H1 (cell line): ENCODE measurements at regions not wholly inside any gene's neighbourhood (a gene's known extent, or its start where the extent isn't known, plus 50 kb on each side); places are given as distances from the start of the nearest gene placed in this dataset.

Source experiments
- CTCF ChIA-PET: fragments of 300-600 bp; sonication (Branson Sonifier 250); formaldehyde crosslinking; loops from one replicate; lab custom pipeline; 2021; ENCODE audit not compliant: partially characterized antibody; lab: Charles Lee
- POLR2A ChIA-PET: fragments of 300-600 bp; sonication (Branson Sonifier 250); formaldehyde crosslinking; loops from one replicate; lab custom pipeline; 2021; ENCODE audit warnings: inconsistent platforms; ENCODE audit not compliant: partially characterized antibody; lab: Charles Lee
- DNase-seq, 2 experiments: peaks; one replicate each; pipeline versions ENCODE4 v3.0.0 to v3.0.0-alpha.2; 2010 to 2022; ENCODE audit warnings: low spot score in 2 of 2, low read depth in 1 of 2, mixed read lengths in 1 of 2
- FAIRE-seq: peaks from 2 replicates; lab custom pipeline; 2011; peaks lifted over from hg19 to GRCh38; lab: Jason Lieb, UNC
- H2AFZ ChIP-seq: 2 replicates; pipeline ENCODE4 v1.8.1; 2012; ENCODE audit warnings: low read length, inconsistent platforms
- H2AK5ac ChIP-seq: 2 replicates; pipeline ENCODE4 v1.6.1; 2013; ENCODE audit warnings: low read depth, low read length
- H2BK120ac ChIP-seq: replicated peaks from 2 replicates; pipeline ENCODE3; 2013; ENCODE audit warnings: low read depth, low read length, inconsistent platforms
- H2BK12ac ChIP-seq: 2 replicates; pipeline ENCODE4 v1.6.1; 2013; ENCODE audit warnings: low read depth, low read length
- H2BK15ac ChIP-seq: 2 replicates; pipeline ENCODE4 v1.6.1; 2013; ENCODE audit warnings: low read length
- H2BK20ac ChIP-seq: 2 replicates; pipeline ENCODE4 v1.6.1; 2013; ENCODE audit warnings: low read length
- H2BK5ac ChIP-seq: 2 replicates; pipeline ENCODE4 v1.6.1; 2013; ENCODE audit warnings: low read depth, low read length
- H3K14ac ChIP-seq: 2 replicates; pipeline ENCODE4 v1.6.1; 2013; ENCODE audit warnings: inconsistent platforms; ENCODE audit not compliant: insufficient read length
- H3K18ac ChIP-seq: 2 replicates; pipeline ENCODE4 v1.6.1; 2013; ENCODE audit warnings: low read length; ENCODE audit errors: extremely low read depth
- H3K23ac ChIP-seq: 2 replicates; pipeline ENCODE4 v1.6.1; 2013; ENCODE audit warnings: inconsistent platforms; ENCODE audit not compliant: insufficient read length
- H3K23me2 ChIP-seq: 2 replicates; pipeline ENCODE4 v1.6.1; 2013; ENCODE audit warnings: low read depth, low read length
- H3K27ac ChIP-seq: 2 replicates; pipeline ENCODE4 v1.6.1; 2011; ENCODE audit warnings: low read depth, low read length, inconsistent platforms
- H3K27me3 ChIP-seq, 4 experiments: replicated peaks in 1 of 4; 1 replicate in 1 of 4; 2 replicates in 3 of 4; pipeline versions ENCODE4 v1.6.1 to v1.8.1; 2011 to 2013; ENCODE audit warnings: low read length in 3 of 4, mild to moderate bottlenecking in 3 of 4, inconsistent platforms in 2 of 4, mixed read lengths in 2 of 4, moderate library complexity in 1 of 4; ENCODE audit not compliant: control insufficient read depth in 3 of 4, insufficient read depth in 3 of 4; ENCODE audit errors: extremely low read depth in 1 of 4
- H3K36me3 ChIP-seq, 4 experiments: 2 replicates each; pipeline versions ENCODE4 v1.6.1 to v1.8.1; 2011 to 2013; ENCODE audit warnings: mild to moderate bottlenecking in 4 of 4, low read length in 3 of 4, moderate library complexity in 2 of 4, control low read depth in 1 of 4, inconsistent platforms in 1 of 4; ENCODE audit not compliant: insufficient read depth in 4 of 4, control insufficient read depth in 2 of 4
- H3K4ac ChIP-seq: replicated peaks from 2 replicates; pipeline ENCODE3; 2013; ENCODE audit warnings: low read length, low read depth, mixed read lengths, inconsistent platforms; ENCODE audit not compliant: insufficient read length
- H3K4me1 ChIP-seq, 4 experiments: replicated peaks in 1 of 4; 1 replicate in 1 of 4; 2 replicates in 3 of 4; pipeline versions ENCODE4 v1.6.1 to v1.8.1; 2011 to 2013; ENCODE audit warnings: low read length in 3 of 4, inconsistent platforms in 2 of 4, mixed read lengths in 1 of 4; ENCODE audit not compliant: insufficient read depth in 4 of 4, control insufficient read depth in 3 of 4
- H3K4me2 ChIP-seq, 2 experiments: 2 replicates each; pipeline versions ENCODE4 v1.6.1 to v1.8.1; 2011 to 2013; ENCODE audit warnings: low read depth in 2 of 2, low read length in 2 of 2, control low read depth in 1 of 2, inconsistent platforms in 1 of 2, mild to moderate bottlenecking in 1 of 2; ENCODE audit not compliant: insufficient read depth in 1 of 2
- H3K4me3 ChIP-seq, 4 experiments: fragments of 200-600, 300-600 bp in 1 of 4; sonication (generic), shearing (Covaris generic), sonication (Bioruptor Twin) in 1 of 4; 2 replicates each; pipeline versions ENCODE4 v1.5.1 to v1.8.1; 2011 to 2016; ENCODE audit warnings: low read length in 4 of 4, low read depth in 3 of 4, control low read depth in 2 of 4, inconsistent platforms in 2 of 4, mild to moderate bottlenecking in 2 of 4, mixed read lengths in 1 of 4, moderate library complexity in 1 of 4; ENCODE audit not compliant: insufficient read depth in 2 of 4; ENCODE audit errors: extremely low read depth in 1 of 4
- H3K56ac ChIP-seq: replicated peaks from 2 replicates; pipeline ENCODE3; 2013; ENCODE audit warnings: low read depth, mild to moderate bottlenecking, mixed read lengths, low read length, inconsistent platforms; ENCODE audit not compliant: insufficient read length
- H3K79me1 ChIP-seq: 2 replicates; pipeline ENCODE4 v1.6.1; 2013; ENCODE audit warnings: low read depth, low read length, control low read depth
- H3K79me2 ChIP-seq, 2 experiments: 2 replicates each; pipeline versions ENCODE4 v1.6.1 to v1.8.1; 2012 to 2013; ENCODE audit warnings: low read length in 2 of 2, mild to moderate bottlenecking in 2 of 2, inconsistent platforms in 1 of 2; ENCODE audit not compliant: insufficient read depth in 2 of 2, control insufficient read depth in 1 of 2
- H3K9ac ChIP-seq, 4 experiments: replicated peaks in 1 of 4; 1 replicate in 1 of 4; 2 replicates in 3 of 4; pipeline versions ENCODE4 v1.6.1 to v1.8.1; 2011 to 2013; ENCODE audit warnings: low read depth in 3 of 4, low read length in 3 of 4, control low read depth in 2 of 4, mild to moderate bottlenecking in 2 of 4, moderate library complexity in 2 of 4, inconsistent platforms in 1 of 4; ENCODE audit errors: extremely low read depth in 1 of 4
- H3K9me3 ChIP-seq, 2 experiments: 2 replicates each; pipeline versions ENCODE4 v1.6.1 to v1.8.1; 2012 to 2013; ENCODE audit warnings: mild to moderate bottlenecking in 2 of 2, moderate library complexity in 2 of 2, control low read depth in 1 of 2, inconsistent platforms in 1 of 2, low read depth in 1 of 2, low read length in 1 of 2, mixed read lengths in 1 of 2; ENCODE audit not compliant: insufficient read depth in 2 of 2
- H4K20me1 ChIP-seq, 2 experiments: replicated peaks in 1 of 2; 2 replicates each; pipeline versions ENCODE3 to v1.8.1; 2011 to 2013; ENCODE audit warnings: inconsistent platforms in 2 of 2, low read length in 2 of 2, mild to moderate bottlenecking in 1 of 2; ENCODE audit not compliant: insufficient read depth in 2 of 2, control insufficient read depth in 1 of 2
- H4K5ac ChIP-seq: 2 replicates; pipeline ENCODE4 v1.6.1; 2013; ENCODE audit warnings: low read length, low read depth, mixed read lengths, inconsistent platforms; ENCODE audit not compliant: insufficient read length
- H4K8ac ChIP-seq: 2 replicates; pipeline ENCODE4 v1.8.0; 2013; ENCODE audit warnings: mild to moderate bottlenecking, moderate library complexity, low read length, inconsistent platforms; ENCODE audit not compliant: insufficient read depth; ENCODE audit errors: extremely low read depth
- H4K91ac ChIP-seq: replicated peaks from 2 replicates; pipeline ENCODE3; 2013; ENCODE audit warnings: low read length, mixed read lengths, inconsistent platforms; ENCODE audit not compliant: insufficient read length
- ATF3 ChIP-seq: IDR thresholded peaks from 2 replicates; pipeline ENCODE4 v1.6.1; 2011; ENCODE audit warnings: low read depth, mild to moderate bottlenecking, low read length; ENCODE audit not compliant: insufficient read depth
- CHD1 ChIP-seq: IDR thresholded peaks from 2 replicates; pipeline ENCODE4 v1.6.1; 2012; ENCODE audit warnings: low read depth, low read length, improper control_type of control experiment
- CHD2 ChIP-seq: IDR thresholded peaks from 2 replicates; pipeline ENCODE4 v1.6.1; 2012; ENCODE audit warnings: low read length, improper control_type of control experiment
- CTCF ChIP-seq, 3 experiments: IDR thresholded peaks; 1 replicate in 2 of 3; 2 replicates in 1 of 3; pipeline versions ENCODE4 v1.5.1 to v1.6.1; 2011; ENCODE audit warnings: low read length in 3 of 3, mild to moderate bottlenecking in 3 of 3, inconsistent platforms in 2 of 3, low read depth in 1 of 3, moderate library complexity in 1 of 3; ENCODE audit not compliant: insufficient read depth in 1 of 3; ENCODE audit errors: control extremely low read depth in 1 of 3
- EZH2 ChIP-seq: fragments of 200-600 bp; sonication (generic); IDR thresholded peaks from 2 replicates; pipeline ENCODE4 v1.7.1; 2012; ENCODE audit warnings: low read depth, mild to moderate bottlenecking, moderate library complexity, low read length, inconsistent platforms; ENCODE audit not compliant: severe bottlenecking
- KDM5A ChIP-seq: fragments of 200-600 bp; IDR thresholded peaks from 2 replicates; pipeline ENCODE4 v1.7.1; 2012; ENCODE audit warnings: mild to moderate bottlenecking, low read length, inconsistent platforms, mixed read lengths
- NANOG ChIP-seq: IDR thresholded peaks from 2 replicates; pipeline ENCODE4 v1.6.1; 2011; ENCODE audit warnings: low read length, low read depth, mild to moderate bottlenecking, inconsistent platforms; ENCODE audit not compliant: insufficient read depth, poor library complexity, severe bottlenecking
- RFX5 ChIP-seq: IDR thresholded peaks from 2 replicates; pipeline ENCODE4 v1.6.1; 2011; ENCODE audit warnings: low read depth, low read length, improper control_type of control experiment, borderline replicate concordance
- RNF2 ChIP-seq: fragments of 200-900, 300-1000 bp; sonication (generic); IDR thresholded peaks from 2 replicates; pipeline ENCODE4 v1.7.1; 2016; ENCODE audit warnings: borderline replicate concordance, low read depth, mild to moderate bottlenecking, antibody characterized with exemption, low read length; ENCODE audit not compliant: poor library complexity, severe bottlenecking; ENCODE audit errors: missing control alignments
- SP1 ChIP-seq: IDR thresholded peaks from 2 replicates; pipeline ENCODE4 v1.6.1; 2011; ENCODE audit warnings: low read depth, low read length
- TAF7 ChIP-seq: optimal IDR thresholded peaks from 2 replicates; pipeline ENCODE3; 2011; ENCODE audit warnings: low read depth, mild to moderate bottlenecking, inconsistent platforms, low read length, moderate library complexity, borderline replicate concordance
- WGBS, 2 experiments: shearing (Covaris generic) in 1 of 2; methylation state at CpG; one replicate each; pipeline versions ENCODE4 v1.1.6 to v1.1.7; 2013 to 2015; ENCODE audit warnings: low lambda C conversion rate in 2 of 2, mixed read lengths in 2 of 2, inconsistent platforms in 1 of 2, low coverage in 1 of 2, missing lambda C conversion rate in 1 of 2; ENCODE audit not compliant: insufficient replicate concordance in 2 of 2, insufficient coverage in 1 of 2, insufficient read length in 1 of 2; ENCODE audit errors: extremely low coverage in 1 of 2, missing lambda C conversion rate in 1 of 2; 5-methylcytosine and 5-hydroxymethylcytosine counted together

DNA sequence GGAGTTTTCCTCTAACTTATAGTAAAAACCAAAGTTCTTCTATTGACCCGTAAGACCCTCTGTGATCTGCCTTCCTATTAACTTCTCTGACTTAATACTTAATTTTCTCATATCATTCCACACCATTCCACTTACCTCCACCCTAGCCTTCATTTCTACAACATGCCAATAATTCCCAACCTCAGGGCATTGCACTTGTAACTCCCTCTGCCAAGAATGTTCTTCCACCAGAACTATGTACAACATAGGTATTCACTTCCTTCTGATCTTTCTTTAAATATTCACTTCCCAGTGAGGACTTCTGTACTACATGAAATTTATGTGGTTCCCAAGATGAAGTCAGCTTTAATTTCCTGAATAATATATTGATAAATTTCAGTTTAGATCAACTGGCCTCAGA lies 531.7 kb downstream of the LRFN5 start:
- H3K14ac ChIP-seq: no peak overlapping the region
- no peaks in the 10 kb centered on the region for H3K9me3 ChIP-seq
- H3K79me1 ChIP-seq: no peaks in the 10 kb centered on the region
- no peaks in the 10 kb centered on the region for H3K4me1 ChIP-seq
- no peak overlapping the region for H3K4me3 ChIP-seq
- H3K79me2 ChIP-seq: no peaks in the 10 kb centered on the region
- no peak overlapping the region for H3K18ac ChIP-seq
- H4K8ac ChIP-seq: no peak overlapping the region
- no peak overlapping the region for H3K56ac ChIP-seq
- no peak overlapping the region for H2BK5ac ChIP-seq
- H3K4ac ChIP-seq: no peak overlapping the region
- no peak overlapping the region for H2BK12ac ChIP-seq
- DNase-seq (no peak), FAIRE-seq (no peak)
- H3K23me2 ChIP-seq: no peaks in the 10 kb centered on the region
- H3K4me2 ChIP-seq: no peak overlapping the region
- H3K36me3 ChIP-seq: no peaks in the 10 kb centered on the region
- H3K27me3 ChIP-seq: no peaks in the 10 kb centered on the region
- H2BK15ac ChIP-seq: no peak overlapping the region
- ChIA-PET CTCF (no interaction called here), POLR2A (no interaction called here)
- no peak overlapping the region for H4K91ac ChIP-seq
- no peaks in the 10 kb centered on the region for H4K20me1 ChIP-seq
- no peak overlapping the region for H2BK120ac ChIP-seq
- H3K27ac ChIP-seq: no peak overlapping the region
- no peak overlapping the region for H2BK20ac ChIP-seq
- H2AK5ac ChIP-seq: no peak overlapping the region
- no peak overlapping the region for H3K9ac ChIP-seq
- no peak overlapping the region for H3K23ac ChIP-seq
- 97% methylated on average over 1 of the region's 1 CpG; no CpG with 5 or more reads in 1 of the 2 experiments for WGBS, 2 experiments
- H2AFZ ChIP-seq: no peak overlapping the region
- no peak overlapping the region for H4K5ac ChIP-seq
- TF ChIP-seq TAF7: no peak
- no peak for TF ChIP-seq CHD1
- no peak for TF ChIP-seq NANOG
- no peak for TF ChIP-seq SP1
- TF ChIP-seq CTCF (IDR thresholded peaks at IDR 0.05; ENCODE audit: control extremely low read depth in 1 of 3, insufficient read depth in 1 of 3, low read depth in 1 of 3, low read length in 3 of 3): no peak
- TF ChIP-seq RNF2: no peak
- TF ChIP-seq RFX5: no peak
- no peak for TF ChIP-seq CHD2
- TF ChIP-seq EZH2: no peak
- no peak for TF ChIP-seq ATF3
- TF ChIP-seq KDM5A: no peak
